Mesothelial cell of epicardium (in vitro differentiated cells): ENCODE measurements at regions not wholly inside any gene's neighbourhood (a gene's known extent, or its start where the extent isn't known, plus 50 kb on each side); places are given as distances from the start of the nearest gene placed in this dataset.

ENCODE experiments used
- DNase-seq, 2 experiments: peaks; one replicate each; pipeline ENCODE4 v3.0.0; 2021; ENCODE audit warnings: low spot score in 2 of 2; ENCODE audit not compliant: unreplicated experiment in 2 of 2
- H3K27ac Mint-ChIP-seq: 2 replicates; pipeline ENCODE4 v1.8.0; 2021; ENCODE audit warnings: mixed read lengths
- H3K27me3 Mint-ChIP-seq: 2 replicates; pipeline ENCODE4 v1.8.0; 2021; ENCODE audit warnings: low read depth, mixed read lengths
- H3K36me3 Mint-ChIP-seq: 2 replicates; pipeline ENCODE4 v1.8.0; 2021; ENCODE audit warnings: mixed read lengths
- H3K4me1 Mint-ChIP-seq: 2 replicates; pipeline ENCODE4 v1.8.0; 2021; ENCODE audit warnings: mixed read lengths
- H3K4me3 Mint-ChIP-seq: 2 replicates; pipeline ENCODE4 v1.8.0; 2021; ENCODE audit warnings: mild to moderate bottlenecking, moderate library complexity, mixed read lengths
- H3K9me3 Mint-ChIP-seq: 2 replicates; pipeline ENCODE4 v1.8.0; 2021; ENCODE audit warnings: mixed read lengths
- CTCF ChIP-seq: fragments of 200-600 bp; sonication (generic); IDR thresholded peaks from one replicate; pipeline ENCODE4 v1.5.0; 2021; ENCODE audit warnings: antibody characterized with exemption; ENCODE audit not compliant: unreplicated experiment

- H3K27ac Mint-ChIP-seq = no peak overlapping the region
- no peak for DNase-seq
- no peaks in the 10 kb centered on the region for H3K9me3 Mint-ChIP-seq
- no peak overlapping the region for H3K4me3 Mint-ChIP-seq
- H3K36me3 Mint-ChIP-seq = no peaks in the 10 kb centered on the region
- H3K27me3 Mint-ChIP-seq = no peaks in the 10 kb centered on the region
- H3K4me1 Mint-ChIP-seq = no peaks in the 10 kb centered on the region
- TF ChIP-seq CTCF = no peak
Observed at GRCh38 chr10:130656187-130656575, 520.0 kb downstream of the GLRX3 start.

- H3K36me3 Mint-ChIP-seq = no peaks in the 10 kb centered on the region
- H3K9me3 Mint-ChIP-seq = no peaks in the 10 kb centered on the region
- H3K27ac Mint-ChIP-seq = no peak overlapping the region
- no peaks in the 10 kb centered on the region for H3K27me3 Mint-ChIP-seq
- no peak for TF ChIP-seq CTCF
- DNase-seq = no peak
- H3K4me3 Mint-ChIP-seq = no peak overlapping the region
- H3K4me1 Mint-ChIP-seq = no peaks in the 10 kb centered on the region
Observed at GRCh38 chr10:130656582-130657133, 520.5 kb downstream of the GLRX3 start.

- TF ChIP-seq CTCF = no peak
- Mint-ChIP-seq H3K27me3 (no peaks in the 10 kb centered on the region), H3K27ac (no peak overlapping the region), H3K4me3 (no peak overlapping the region), H3K36me3 (no peaks in the 10 kb centered on the region), H3K4me1 (peaks cover 10% of the 10 kb centered on the region), H3K9me3 (no peaks in the 10 kb centered on the region)
- DNase-seq = no peak
Observed at GRCh38 chr10:130658687-130659290, 522.6 kb downstream of the GLRX3 start.

- no peaks in the 10 kb centered on the region for H3K36me3 Mint-ChIP-seq
Observed at GRCh38 chr10:130659528-130659927, 523.3 kb downstream of the GLRX3 start.

GRCh38 chr10:130660266-130660665 lies 524.1 kb downstream of the GLRX3 start:
- Mint-ChIP-seq H3K9me3 (no peaks in the 10 kb centered on the region), H3K27me3 (peaks cover 3% of the 10 kb centered on the region), H3K4me3 (no peak overlapping the region), H3K36me3 (no peaks in the 10 kb centered on the region), H3K27ac (no peak overlapping the region), H3K4me1 (peaks cover 11% of the 10 kb centered on the region)
- no peak for DNase-seq
- TF ChIP-seq CTCF = no peak

More at GRCh38 chr10:130659528-130659927, 523.3 kb downstream of the GLRX3 start:
- Mint-ChIP-seq H3K27ac (no peak overlapping the region), H3K9me3 (no peaks in the 10 kb centered on the region), H3K4me3 (no peak overlapping the region), H3K4me1 (peaks cover 11% of the 10 kb centered on the region), H3K27me3 (no peaks in the 10 kb centered on the region)
- no peak for TF ChIP-seq CTCF
- DNase-seq = no peak

- peaks cover 10% of the 10 kb centered on the region for H3K27me3 Mint-ChIP-seq
- no peak for TF ChIP-seq CTCF
- peaks cover 11% of the 10 kb centered on the region for H3K4me1 Mint-ChIP-seq
- H3K4me3 Mint-ChIP-seq = no peak overlapping the region
- no peak overlapping the region for H3K27ac Mint-ChIP-seq
- no peak for DNase-seq
- H3K36me3 Mint-ChIP-seq = no peaks in the 10 kb centered on the region
- no peaks in the 10 kb centered on the region for H3K9me3 Mint-ChIP-seq
Observed at GRCh38 chr10:130661419-130661818, 525.2 kb downstream of the GLRX3 start.
